Hematopoietic multipotent progenitor cell (in vitro differentiated cells): ENCODE measurements at regions not wholly inside any gene's neighbourhood (a gene's known extent, or its start where the extent isn't known, plus 50 kb on each side); places are given as distances from the start of the nearest gene placed in this dataset. TPM values are rescaled to one million over a fixed set of nuclear protein-coding genes. Genes with fewer than 3 reads are reported as not detected.

Experiments used
- DNase-seq, 3 donors: peaks; one replicate each; pipeline ENCODE4 v3.0.0-alpha.2; 2011 to 2015; ENCODE audit warnings: low read depth in 2 of 3, low spot score in 2 of 3
- small RNA-seq: library from RNA; depleted of rRNA; stranded (forward); fragments of <200 nt; gene quantifications from one replicate; pipeline ENCODE3, GENCODE V24; 2012

DNA sequence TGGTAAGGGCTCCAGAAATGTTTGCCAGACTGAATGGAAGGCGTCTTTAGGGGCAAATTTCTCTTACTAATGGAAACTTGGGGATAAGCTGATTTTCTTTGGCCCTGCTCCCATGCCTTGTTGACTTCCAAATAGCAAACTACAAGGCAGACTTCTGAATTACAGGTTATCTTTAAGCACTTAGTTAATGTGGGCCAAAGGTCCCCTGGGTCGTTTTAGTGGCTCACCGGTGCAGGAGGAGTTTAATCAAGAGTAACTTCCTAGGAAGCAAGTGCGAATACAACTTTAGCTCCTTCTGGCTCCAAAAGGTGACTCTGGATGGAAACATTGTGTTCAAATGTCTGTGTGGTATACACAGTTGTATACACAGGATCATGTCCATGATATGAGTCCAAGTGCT is 323.6 kb downstream of the SLITRK2 start:
- no peak for DNase-seq

DNA sequence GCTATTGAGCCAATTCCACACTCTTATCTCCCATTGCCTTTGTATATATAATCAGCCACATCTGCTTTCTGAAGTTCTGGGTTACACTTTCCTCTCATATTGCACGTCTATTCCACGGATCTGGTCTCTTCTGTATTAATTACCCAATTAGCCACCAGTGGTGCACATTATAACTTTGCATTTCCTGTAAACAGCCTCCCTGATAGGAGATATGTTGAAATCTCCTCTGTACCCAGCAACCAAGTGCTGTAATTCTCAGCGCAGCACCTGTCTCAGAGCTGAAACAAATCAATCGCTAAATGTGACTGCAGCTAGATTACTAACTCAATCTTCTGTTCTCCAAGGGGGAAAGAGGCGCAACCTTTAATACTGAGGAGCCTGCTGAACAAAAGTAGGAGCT is 326.4 kb downstream of the SLITRK2 start:
- no peak for DNase-seq

DNA sequence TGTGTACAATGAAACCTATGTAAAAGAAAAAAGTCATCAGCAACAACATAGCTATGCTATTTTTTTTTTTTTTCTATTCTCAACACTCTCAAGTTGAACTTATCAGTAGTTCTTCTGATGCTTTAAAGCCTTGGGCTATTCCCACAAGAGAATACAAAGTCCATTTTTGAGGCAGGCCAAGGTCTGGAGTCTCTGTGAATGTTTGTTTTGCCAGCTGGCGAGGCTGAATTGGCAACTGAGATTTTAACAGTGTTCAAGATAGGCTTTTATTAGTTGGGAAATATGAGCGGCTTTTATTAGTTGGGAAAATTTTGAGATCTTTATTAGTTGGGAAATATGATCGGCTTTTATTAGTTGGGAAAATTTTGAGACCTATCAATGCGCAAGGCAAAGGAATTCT is 336.6 kb downstream of the SLITRK2 start:
- no peak for DNase-seq

DNA sequence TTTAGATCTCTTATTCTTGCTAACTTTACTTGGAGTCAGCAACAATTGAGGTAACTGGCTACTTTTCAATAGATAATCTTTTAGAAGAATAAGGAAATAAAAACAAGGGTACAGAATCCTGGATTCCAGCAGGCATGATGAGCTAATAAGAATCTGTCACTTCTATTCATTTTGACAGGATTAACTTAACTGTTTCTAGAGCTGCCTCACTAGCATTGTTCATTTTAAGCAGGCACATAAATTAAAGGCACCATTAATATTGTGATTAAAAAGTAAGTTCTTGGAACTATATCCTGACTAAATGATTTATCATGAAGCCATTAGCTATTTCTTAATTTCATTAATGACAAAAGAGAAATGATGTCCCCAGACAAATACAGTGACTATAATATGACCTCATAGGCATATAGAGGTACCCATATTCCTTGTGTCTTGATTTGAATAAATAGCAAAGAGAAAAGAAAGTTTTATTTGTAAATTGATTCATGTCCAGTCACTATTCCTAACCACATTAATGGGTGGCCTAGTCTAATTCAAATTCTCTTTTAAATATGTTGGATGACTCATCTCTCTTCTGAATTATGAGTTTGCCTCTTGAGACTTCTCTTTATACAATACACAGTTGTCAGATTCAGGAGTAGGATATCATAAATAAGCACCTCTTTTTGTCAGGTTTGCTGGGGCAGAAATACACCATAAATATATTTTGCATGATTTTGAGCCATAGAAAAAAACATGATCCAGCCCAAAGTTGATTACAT is 343.0 kb downstream of the SLITRK2 start:
- no peak for DNase-seq

DNA sequence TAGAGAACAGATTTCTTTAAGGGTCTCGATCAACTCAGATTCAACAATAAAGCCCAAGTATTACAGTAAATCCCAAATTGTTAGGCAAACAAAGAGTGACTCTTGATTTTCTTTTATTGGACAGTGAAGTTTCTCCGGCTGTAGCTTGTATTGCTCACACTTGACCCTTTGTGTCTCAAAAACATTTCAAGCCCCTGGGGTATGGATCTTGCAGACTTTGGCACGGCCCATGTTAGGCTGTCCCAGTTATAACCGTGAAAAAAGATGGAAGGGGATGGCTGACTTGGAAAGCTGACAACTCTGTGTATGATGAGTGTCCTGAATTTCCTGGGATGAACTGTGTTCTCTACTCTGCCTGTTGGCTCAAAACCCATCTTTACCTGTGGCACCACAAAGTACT is 356.1 kb downstream of the SLITRK2 start:
- DNase-seq = no peak

DNA sequence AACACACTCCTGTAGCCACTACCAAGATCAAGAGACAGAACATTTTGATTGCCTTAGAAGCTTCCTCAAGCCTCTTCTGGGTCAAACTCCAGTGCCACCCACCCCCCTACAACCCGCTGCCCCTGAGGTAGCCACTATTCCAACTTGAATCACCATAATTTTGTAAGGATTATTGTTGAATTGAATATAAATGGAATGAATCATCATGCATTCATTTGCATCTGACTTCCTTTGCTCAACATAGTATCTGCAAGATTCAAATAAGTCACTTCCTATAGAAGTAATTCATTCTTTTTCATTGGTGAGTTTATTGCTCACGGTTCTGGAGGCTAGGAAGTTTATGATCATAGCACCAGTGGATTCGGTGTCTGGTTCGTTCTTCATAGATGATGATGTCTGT is 364.2 kb downstream of the SLITRK2 start:
- DNase-seq = no peak

DNA sequence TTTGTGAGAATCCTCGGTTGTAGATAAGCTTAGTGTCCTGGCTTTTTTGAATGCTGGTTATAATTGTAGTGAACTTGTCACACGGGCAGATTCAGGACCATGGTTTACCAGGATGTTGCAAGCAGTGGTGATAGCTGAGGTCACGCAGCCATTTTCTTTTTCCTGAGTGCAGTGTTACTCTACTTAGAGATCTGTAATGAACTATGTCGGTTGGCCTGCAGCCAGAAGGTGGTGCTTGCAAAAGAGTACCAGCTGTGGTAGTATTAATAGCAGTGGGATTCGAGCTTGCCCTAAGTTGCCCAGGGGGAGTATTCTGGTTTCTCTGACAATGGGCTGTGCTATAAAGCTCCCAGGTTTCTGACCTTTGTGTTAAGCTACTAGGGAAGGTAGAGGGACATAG is 368.9 kb downstream of the SLITRK2 start:
- no peak for DNase-seq

DNA sequence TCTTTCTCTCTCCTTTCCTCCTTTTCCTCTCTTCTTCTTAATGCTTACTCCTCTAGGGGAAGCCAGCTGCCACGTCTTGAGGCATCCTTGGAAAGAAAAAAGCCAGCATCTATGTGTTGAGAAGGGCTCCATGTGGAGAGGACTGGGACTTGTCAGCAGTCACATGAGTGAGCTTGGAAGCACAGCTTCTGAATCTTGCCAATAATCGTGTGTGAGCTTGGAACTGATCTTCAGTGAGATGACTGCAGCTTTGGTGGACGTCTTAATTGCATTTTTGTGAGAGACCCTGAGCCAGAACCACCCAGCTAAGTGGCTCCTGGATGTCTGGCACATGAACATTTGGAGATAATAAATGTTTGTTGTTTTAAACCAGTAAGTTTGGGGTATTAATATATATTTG is 371.7 kb downstream of the SLITRK2 start:
- no peak for DNase-seq

DNA sequence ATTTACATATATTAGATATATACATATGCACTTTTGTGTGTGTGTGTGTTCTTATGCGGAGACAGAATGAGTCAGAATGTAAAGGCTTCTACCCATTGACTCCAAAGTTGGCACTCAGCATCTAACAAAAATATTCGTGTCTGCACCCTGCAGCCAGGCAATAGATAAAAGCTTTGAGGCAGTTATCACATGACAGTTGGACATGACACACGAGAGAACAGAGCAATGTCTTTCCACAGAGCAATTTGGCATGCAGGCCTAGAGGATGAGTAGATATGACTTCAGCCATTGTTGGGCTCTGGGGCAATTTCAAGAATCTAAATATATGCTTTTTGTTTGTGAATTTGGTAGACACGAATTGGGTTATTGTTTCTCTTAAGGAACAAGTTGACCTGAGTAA is 391.2 kb downstream of the SLITRK2 start:
- DNase-seq = no peak

DNA sequence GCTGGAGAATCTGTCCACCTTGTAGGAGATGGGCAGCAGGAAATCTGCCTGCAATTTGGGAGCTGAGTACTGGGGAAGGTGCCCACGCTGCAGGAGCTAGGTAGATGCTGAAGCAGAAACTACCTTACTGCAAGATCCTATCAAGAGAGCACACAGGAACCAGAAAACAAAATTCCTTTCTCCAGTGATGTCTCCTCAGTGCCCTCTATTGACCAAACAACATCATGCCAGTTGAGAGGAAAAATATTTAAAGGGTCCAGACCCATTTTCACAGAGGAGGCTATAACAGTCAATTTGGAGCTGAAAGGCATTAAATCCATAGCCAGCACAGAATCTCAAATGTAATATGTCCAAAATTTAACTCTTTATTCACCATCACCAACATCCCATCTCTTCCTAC is 406.8 kb downstream of the SLITRK2 start:
- no peak for DNase-seq

DNA sequence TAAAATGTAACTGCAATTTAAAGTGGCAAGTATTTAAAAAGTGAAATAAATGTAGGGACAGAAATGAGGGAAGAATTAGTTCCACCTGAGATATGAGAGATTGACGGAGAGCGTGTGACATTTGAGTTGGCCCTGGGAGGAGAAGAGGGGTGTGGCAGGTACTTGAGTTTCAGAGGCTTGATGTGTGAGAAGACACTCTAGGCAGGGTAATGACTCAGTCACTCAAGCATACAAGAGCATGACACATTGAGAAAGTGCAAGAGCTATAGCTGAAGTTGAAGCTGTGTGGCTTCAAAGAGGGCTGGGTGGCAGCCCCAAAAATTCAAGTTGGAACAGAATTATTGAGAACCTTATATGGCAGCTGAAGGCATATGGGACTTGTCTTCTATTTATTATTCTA is 420.5 kb downstream of the SLITRK2 start:
- no peak for DNase-seq

DNA sequence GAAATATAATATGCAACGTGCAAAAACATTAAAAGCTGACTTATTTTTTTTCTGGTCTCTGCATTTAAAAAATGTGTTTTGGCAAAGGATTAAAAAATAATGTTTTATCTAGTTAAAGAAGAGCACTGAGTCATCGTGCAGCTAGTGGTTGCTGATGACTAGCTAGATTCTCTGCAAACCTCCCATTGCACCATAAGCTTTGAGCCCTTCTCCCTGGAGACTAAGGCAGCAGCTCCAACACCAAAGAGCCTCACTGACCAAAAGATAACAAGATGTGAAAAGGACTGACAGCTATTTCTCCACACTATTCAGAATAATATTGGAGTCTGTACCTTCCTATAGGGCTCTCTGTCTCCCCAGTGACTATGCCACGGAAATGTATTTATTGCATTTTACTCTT is 424.3 kb downstream of the SLITRK2 start:
- DNase-seq = no peak

DNA sequence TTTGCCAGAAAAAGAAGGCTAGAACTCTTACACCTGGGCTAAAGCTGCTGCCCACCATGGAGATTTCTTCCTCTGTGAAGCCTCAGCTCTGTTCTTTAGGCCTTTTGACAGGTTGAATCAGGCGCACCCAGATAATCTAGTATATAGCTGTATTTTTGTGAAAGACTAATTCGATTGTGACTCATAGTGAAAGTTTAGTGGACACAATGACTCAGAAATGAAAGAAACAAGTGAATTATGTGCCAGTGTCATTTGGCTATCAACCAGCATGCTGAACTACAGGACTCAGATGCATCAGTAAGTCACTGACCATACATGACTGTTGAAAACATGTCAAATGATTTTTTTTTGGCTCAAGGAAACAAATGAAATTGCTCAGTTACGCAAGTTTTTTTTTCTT is 425.4 kb downstream of the SLITRK2 start:
- DNase-seq = no peak

DNA sequence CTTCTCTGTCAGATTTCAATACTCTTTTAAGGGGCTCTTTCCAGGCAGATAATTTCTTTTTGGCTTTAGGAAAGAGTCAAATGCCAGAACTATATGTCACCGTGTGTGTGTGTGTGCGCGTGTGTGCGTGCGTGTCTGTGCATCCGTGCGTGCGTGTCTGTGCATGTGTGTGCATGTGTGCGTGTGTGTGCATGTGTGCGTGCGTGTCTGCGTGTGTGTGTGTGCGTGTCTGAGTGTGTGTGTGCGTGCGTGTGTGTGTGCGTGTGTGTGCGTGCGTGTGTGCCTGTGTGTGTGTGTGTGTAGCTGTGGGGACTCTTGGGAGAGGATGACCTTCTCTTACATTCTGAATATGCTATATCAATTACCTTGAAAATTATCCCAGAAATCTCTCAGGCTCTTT is 441.6 kb downstream of the SLITRK2 start:
- DNase-seq = no peak

DNA sequence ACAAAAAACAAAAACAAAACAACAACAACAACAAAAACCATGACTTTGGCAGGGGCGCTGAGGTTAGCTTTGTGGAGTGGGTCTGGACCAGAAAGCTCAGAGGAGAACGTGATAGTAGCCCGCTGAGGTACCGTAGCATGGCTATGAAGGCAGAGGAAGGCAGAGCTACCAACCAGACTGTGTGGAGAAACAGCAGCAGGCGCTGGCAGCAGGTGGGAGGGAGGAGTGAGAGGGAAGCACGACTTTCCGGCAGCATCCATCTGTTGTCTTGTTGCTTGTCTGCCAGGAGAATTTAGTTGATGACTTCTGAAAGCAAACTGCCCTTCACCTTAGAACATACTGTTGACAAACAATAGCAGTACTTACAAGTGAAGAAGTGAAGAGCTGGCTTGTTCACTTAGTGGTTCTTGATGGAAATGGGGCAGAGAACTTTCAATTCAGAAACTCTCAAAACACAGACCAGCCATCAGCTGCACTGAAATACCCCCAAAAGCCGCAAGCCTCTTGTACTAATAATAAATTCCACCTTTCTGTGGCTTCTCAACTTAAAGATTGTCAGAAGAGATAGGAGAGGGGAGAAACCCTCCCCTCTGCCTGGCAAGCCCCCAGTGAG is 447.2 kb downstream of the SLITRK2 start:
- DNase-seq = no peak

DNA sequence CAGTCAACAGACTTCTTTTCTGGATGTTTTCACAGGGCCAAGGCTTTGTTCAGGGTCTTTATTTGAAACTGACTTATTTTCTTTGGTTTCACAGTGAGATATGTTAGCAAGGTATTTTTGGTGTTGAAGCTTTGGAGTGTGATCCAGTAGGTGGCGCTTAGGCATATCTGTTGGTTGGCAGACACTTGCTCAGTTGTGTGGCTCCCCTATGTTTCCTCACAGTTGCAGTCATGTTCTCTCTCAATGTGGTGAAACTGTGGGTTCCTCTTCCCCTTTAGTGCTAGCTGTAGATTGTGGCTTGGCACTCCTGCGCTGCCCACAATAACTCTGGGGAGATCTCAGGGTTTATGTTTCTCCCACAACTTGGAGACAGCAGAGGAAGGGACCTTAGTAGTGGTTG is 460.8 kb downstream of the SLITRK2 start:
- DNase-seq = peak in 2 of 3 donors; percentile 54 to 90

Small RNA genes lying in the stretch of these regions (small RNA-seq; reads per million reads assigned to genes)
- not detected for gene MIR888
- not detected for gene MIR890
- not detected for gene MIR891A
- not detected for gene MIR891B
- not detected for gene MIR892A
- not detected for gene MIR892B
- not detected for gene MIR892C
